Panc1 (cell line): ENCODE measurements at regions not wholly inside any gene's neighbourhood (a gene's known extent, or its start where the extent isn't known, plus 50 kb on each side); places are given as distances from the start of the nearest gene placed in this dataset.

Source experiments
- CTCF ChIP-seq: fragments of 450-650 bp; IDR thresholded peaks from 2 replicates; pipeline ENCODE4 v1.5.1; 2017; ENCODE audit warnings: mild to moderate bottlenecking
- REST ChIP-seq, 2 experiments: IDR thresholded peaks; 2 replicates each; pipeline ENCODE4 v1.6.1; 2011 to 2012; ENCODE audit warnings: low read depth in 2 of 2, control low read depth in 1 of 2, low read length in 1 of 2, mild to moderate bottlenecking in 1 of 2, moderate library complexity in 1 of 2; ENCODE audit not compliant: insufficient read depth in 1 of 2
- SIN3A ChIP-seq: IDR thresholded peaks from 2 replicates; pipeline ENCODE4 v1.6.1; 2012; ENCODE audit warnings: low read depth, mild to moderate bottlenecking, low read length, moderate library complexity, borderline replicate concordance; ENCODE audit not compliant: insufficient read depth
- TCF7L2 ChIP-seq: IDR thresholded peaks from 2 replicates; pipeline ENCODE4 v1.6.1; 2011; ENCODE audit warnings: mild to moderate bottlenecking, low read depth, low read length, inconsistent platforms

DNA sequence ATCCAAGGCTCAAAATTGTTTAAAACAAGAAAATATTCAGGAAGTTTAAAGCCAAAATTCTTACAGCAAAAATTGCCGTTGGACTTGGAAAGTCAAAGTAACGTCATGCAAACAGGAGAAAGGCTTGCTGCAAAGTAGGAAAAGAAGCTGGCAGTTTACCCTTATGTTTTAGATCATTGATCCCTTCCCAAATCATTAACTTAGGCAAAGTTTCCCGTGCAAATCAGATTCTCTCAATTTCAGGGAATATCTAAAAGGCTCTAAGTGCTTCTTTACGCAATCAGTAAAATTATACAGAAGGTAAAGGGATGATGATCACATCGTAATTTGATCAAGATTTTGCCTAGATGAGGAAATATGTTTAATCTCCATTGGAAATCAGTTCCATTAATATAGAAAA is 197.5 kb downstream of the ALDH8A1 start:
- TF ChIP-seq CTCF (no peak), REST (IDR thresholded peaks at IDR 0.05; ENCODE audit: insufficient read depth in 1 of 2, low read depth in 2 of 2, low read length in 1 of 2) (no peak), TCF7L2 (no peak), SIN3A (no peak)
